Thoracic aorta (tissue), 2 donors: ENCODE measurements at regions not wholly inside any gene's neighbourhood (a gene's known extent, or its start where the extent isn't known, plus 50 kb on each side); places are given as distances from the start of the nearest gene placed in this dataset.

Experiments
- ATAC-seq: fragments of 150-250 bp; one replicate; pipeline ENCODE4 v1.8.0; 2017; ENCODE audit warnings: low read depth; ENCODE audit not compliant: insufficient number of reproducible peaks, low FRiP score
- DNase-seq: peaks from one replicate; pipeline ENCODE4 v3.0.0-alpha.2; 2020; ENCODE audit warnings: low spot score
- H3K27ac ChIP-seq, 2 donors: fragments of 200-600 bp; sonication (generic); 1 replicate in 1 of 2; 2 replicates in 1 of 2; pipeline ENCODE4 v1.5.1; 2016; ENCODE audit warnings: mild to moderate bottlenecking in 2 of 2, moderate library complexity in 2 of 2
- H3K27me3 ChIP-seq: fragments of 200-600 bp; sonication (generic); replicated peaks from 2 replicates; pipeline ENCODE4 v1.6.0; 2016; ENCODE audit warnings: mild to moderate bottlenecking; ENCODE audit not compliant: insufficient read depth
- H3K36me3 ChIP-seq: fragments of 200-600 bp; sonication (generic); one replicate; pipeline ENCODE4 v1.5.1; 2016
- H3K4me1 ChIP-seq, 2 donors: fragments of 200-600 bp; sonication (generic); 1 replicate in 1 of 2; 2 replicates in 1 of 2; pipeline versions ENCODE4 v1.5.1 to v1.6.0; 2016; ENCODE audit warnings: low read depth in 2 of 2, mild to moderate bottlenecking in 1 of 2; ENCODE audit not compliant: control insufficient read depth in 1 of 2
- H3K4me3 ChIP-seq: fragments of 200-600 bp; sonication (generic); 2 replicates; pipeline ENCODE4 v1.5.1; 2016; ENCODE audit warnings: mild to moderate bottlenecking
- H3K9me3 ChIP-seq: fragments of 200-600 bp; sonication (generic); 2 replicates; pipeline ENCODE4 v1.5.1; 2016
- TF ChIP-seq, protein P1 (sequence below): fragments of 200-600 bp; sonication (generic); IDR thresholded peaks from one replicate; pipeline ENCODE4 v1.5.1; 2019; ENCODE audit warnings: antibody characterized with exemption

DNA sequence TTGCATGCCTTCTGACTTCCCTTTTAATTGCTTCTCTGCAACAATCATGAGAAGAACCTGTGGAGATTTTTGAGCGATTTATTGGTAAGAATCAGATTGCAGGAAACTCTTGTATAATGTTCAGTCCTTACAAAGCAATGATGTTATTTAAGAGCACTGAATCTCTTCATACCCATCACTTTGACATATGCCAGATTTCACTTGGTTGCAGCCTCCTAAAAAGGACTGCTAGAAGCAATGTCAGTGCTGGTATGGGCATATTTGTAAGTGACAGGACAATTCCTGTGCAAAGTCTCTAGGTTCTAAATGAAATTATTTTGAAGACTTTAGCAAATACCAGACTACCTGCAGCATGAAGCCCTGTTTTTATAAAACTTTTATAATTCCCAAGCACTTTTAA is 2272.7 kb upstream of the WWC1 start:
- Histone ChIP-seq H3K36me3 (no peaks in the 10 kb centered on the region), H3K4me1 (no peaks in the 10 kb centered on the region), H3K27me3 (no peaks in the 10 kb centered on the region), H3K9me3 (no peaks in the 10 kb centered on the region), H3K4me3 (no peak overlapping the region), H3K27ac (no peak overlapping the region)
- no peak for ATAC-seq
- no peak for DNase-seq
- TF ChIP-seq, protein P1, sequence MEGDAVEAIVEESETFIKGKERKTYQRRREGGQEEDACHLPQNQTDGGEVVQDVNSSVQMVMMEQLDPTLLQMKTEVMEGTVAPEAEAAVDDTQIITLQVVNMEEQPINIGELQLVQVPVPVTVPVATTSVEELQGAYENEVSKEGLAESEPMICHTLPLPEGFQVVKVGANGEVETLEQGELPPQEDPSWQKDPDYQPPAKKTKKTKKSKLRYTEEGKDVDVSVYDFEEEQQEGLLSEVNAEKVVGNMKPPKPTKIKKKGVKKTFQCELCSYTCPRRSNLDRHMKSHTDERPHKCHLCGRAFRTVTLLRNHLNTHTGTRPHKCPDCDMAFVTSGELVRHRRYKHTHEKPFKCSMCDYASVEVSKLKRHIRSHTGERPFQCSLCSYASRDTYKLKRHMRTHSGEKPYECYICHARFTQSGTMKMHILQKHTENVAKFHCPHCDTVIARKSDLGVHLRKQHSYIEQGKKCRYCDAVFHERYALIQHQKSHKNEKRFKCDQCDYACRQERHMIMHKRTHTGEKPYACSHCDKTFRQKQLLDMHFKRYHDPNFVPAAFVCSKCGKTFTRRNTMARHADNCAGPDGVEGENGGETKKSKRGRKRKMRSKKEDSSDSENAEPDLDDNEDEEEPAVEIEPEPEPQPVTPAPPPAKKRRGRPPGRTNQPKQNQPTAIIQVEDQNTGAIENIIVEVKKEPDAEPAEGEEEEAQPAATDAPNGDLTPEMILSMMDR: no peak

DNA sequence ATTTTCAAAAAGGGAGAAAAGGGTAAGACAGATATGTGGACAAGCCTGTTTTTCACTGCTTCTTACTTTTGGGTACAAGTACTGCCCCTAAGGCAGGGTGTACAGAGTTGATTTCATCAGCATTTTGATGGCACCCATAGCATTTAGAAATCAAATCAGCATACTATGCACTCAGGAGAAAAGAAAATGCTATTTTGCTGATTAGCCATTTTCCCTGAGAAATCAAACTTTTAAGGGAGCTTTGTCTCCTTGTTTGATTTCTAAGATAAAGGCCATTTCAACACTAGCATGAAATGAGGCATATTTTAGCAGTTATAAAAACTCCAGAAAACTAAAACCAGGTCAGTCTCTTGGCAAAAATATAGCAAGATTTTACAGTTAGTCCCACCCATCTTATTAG is 2269.4 kb upstream of the WWC1 start:
- no peaks in the 10 kb centered on the region for H3K9me3 ChIP-seq
- H3K27ac ChIP-seq: no peak overlapping the region
- DNase-seq (no peak), ATAC-seq (no peak)
- no peaks in the 10 kb centered on the region for H3K4me1 ChIP-seq
- TF ChIP-seq, protein P1: no peak
- H3K27me3 ChIP-seq: no peaks in the 10 kb centered on the region
- no peaks in the 10 kb centered on the region for H3K36me3 ChIP-seq
- H3K4me3 ChIP-seq: no peak overlapping the region

DNA sequence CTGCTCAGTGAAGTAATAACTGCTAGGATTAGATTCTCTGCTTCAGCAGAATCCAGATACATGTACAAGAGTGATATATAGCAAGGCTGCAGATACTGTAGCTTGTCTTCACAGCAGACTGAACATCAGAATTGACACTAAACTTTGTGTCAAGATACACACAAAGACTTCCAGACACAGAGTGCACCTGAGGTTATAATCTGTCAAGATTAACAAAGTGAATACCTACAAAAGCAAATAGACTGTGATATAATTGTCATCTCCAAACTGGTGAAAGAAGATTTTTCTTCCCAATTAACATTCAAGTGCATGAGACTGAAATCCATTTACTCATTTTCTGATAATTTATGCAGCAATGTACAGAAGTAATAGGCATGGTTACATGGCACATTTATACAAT is 2266.5 kb upstream of the WWC1 start:
- TF ChIP-seq, protein P1: no peak
- DNase-seq (no peak), ATAC-seq (no peak)
- H3K27ac ChIP-seq: no peak overlapping the region
- H3K36me3 ChIP-seq: no peaks in the 10 kb centered on the region
- H3K4me1 ChIP-seq: no peaks in the 10 kb centered on the region
- no peak overlapping the region for H3K4me3 ChIP-seq
- H3K9me3 ChIP-seq: no peaks in the 10 kb centered on the region
- no peaks in the 10 kb centered on the region for H3K27me3 ChIP-seq

DNA sequence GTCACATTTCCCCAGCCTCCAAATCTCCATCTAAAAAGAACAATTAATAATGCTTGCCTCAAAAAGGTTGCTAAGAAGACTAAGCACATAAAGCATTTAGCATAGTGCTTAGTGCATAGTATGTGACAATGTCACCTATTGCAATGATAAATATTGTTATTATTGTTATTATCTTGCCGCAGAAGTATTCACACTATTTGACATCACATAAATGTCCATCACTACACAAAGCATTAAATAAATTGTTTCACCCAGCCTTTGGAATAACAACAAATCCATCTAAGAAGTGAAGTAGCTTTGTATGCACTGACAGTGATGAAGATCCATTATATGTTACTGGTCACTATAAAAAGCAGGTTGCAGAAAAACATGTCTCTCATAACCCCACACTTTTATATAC is 2263.9 kb upstream of the WWC1 start:
- no peaks in the 10 kb centered on the region for H3K36me3 ChIP-seq
- TF ChIP-seq, protein P1: no peak
- no peak overlapping the region for H3K4me3 ChIP-seq
- DNase-seq: no peak
- no peaks in the 10 kb centered on the region for H3K27me3 ChIP-seq
- no peak overlapping the region for H3K27ac ChIP-seq
- no peaks in the 10 kb centered on the region for H3K4me1 ChIP-seq
- ATAC-seq: no peak
- no peaks in the 10 kb centered on the region for H3K9me3 ChIP-seq

DNA sequence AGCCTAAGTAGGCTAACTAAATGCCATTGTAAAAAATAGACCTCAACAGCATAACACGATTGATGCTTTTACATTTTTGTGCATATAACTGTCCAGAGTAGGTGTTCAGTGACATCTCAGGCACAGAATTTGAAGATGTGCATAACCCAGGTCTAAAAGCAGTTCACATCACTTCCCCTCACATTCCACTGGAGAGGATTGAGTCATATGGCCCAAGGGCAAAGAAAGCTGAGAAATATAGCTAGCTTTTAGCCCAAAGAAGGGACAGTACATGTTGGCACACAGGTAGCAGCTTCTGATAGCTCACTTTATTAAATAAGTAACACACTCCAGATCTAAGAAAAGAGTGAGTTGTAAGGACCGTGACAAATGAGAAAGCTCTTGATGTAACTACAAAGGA is 2259.5 kb upstream of the WWC1 start:
- Histone ChIP-seq H3K4me3 (no peak overlapping the region), H3K9me3 (no peaks in the 10 kb centered on the region), H3K27ac (no peak overlapping the region), H3K36me3 (no peaks in the 10 kb centered on the region), H3K27me3 (no peaks in the 10 kb centered on the region), H3K4me1 (no peaks in the 10 kb centered on the region)
- DNase-seq (no peak), ATAC-seq (no peak)
- TF ChIP-seq, protein P1: no peak
